BJ (cell line): ENCODE measurements at regions not wholly inside any gene's neighbourhood (a gene's known extent, or its start where the extent isn't known, plus 50 kb on each side); places are given as distances from the start of the nearest gene placed in this dataset.

ENCODE experiments used
- CTCF ChIA-PET: fragments of 350-600 bp; formaldehyde crosslinking; extraction: SDS; loops from one replicate; lab custom pipeline; 2021; ENCODE audit warnings: antibody characterized with exemption, inconsistent platforms; lab: Yijun Ruan, JAX
- POLR2A ChIA-PET: fragments of 300-600 bp; sonication (Branson Sonifier 250); formaldehyde crosslinking; extraction: SDS; loops from one replicate; lab custom pipeline; 2021; ENCODE audit warnings: antibody characterized with exemption; lab: Charles Lee
- DNase-seq: peaks from one replicate; pipeline ENCODE4 v3.0.0-alpha.2; 2011; ENCODE audit warnings: low read depth
- H3K27me3 ChIP-seq: 2 replicates; pipeline ENCODE4 v1.6.0; 2011; ENCODE audit warnings: low read length; ENCODE audit not compliant: control insufficient read depth, insufficient read depth
- H3K36me3 ChIP-seq: 2 replicates; pipeline ENCODE4 v1.5.1; 2011; ENCODE audit warnings: low read length; ENCODE audit not compliant: control insufficient read depth, insufficient read depth
- H3K4me3 ChIP-seq: 2 replicates; pipeline ENCODE4 v1.5.1; 2011; ENCODE audit warnings: low read depth, mild to moderate bottlenecking, control low read depth, low read length
- TF ChIP-seq, protein P1 (sequence below): IDR thresholded peaks from 2 replicates; pipeline ENCODE4 v1.5.1; 2011; ENCODE audit warnings: low read depth, mild to moderate bottlenecking, control low read depth, inconsistent platforms, low read length, moderate library complexity; ENCODE audit not compliant: insufficient read depth

- H3K36me3 ChIP-seq = no peaks in the 10 kb centered on the region
- TF ChIP-seq, protein P1, sequence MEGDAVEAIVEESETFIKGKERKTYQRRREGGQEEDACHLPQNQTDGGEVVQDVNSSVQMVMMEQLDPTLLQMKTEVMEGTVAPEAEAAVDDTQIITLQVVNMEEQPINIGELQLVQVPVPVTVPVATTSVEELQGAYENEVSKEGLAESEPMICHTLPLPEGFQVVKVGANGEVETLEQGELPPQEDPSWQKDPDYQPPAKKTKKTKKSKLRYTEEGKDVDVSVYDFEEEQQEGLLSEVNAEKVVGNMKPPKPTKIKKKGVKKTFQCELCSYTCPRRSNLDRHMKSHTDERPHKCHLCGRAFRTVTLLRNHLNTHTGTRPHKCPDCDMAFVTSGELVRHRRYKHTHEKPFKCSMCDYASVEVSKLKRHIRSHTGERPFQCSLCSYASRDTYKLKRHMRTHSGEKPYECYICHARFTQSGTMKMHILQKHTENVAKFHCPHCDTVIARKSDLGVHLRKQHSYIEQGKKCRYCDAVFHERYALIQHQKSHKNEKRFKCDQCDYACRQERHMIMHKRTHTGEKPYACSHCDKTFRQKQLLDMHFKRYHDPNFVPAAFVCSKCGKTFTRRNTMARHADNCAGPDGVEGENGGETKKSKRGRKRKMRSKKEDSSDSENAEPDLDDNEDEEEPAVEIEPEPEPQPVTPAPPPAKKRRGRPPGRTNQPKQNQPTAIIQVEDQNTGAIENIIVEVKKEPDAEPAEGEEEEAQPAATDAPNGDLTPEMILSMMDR = no peak
- H3K4me3 ChIP-seq = no peak overlapping the region
- H3K27me3 ChIP-seq = no peaks in the 10 kb centered on the region
- ChIA-PET POLR2A (no interaction called here), CTCF (interaction anchor here (0.5 kb wide), 1 partner anchor 156 kb away, joined by 3 read pairs; no protein-coding TSS in a partner anchor)
- DNase-seq = no peak
These were observed 1700.5 kb upstream of the TMEFF2 start for GRCh38 chr2:193895226-193895625.

DNA sequence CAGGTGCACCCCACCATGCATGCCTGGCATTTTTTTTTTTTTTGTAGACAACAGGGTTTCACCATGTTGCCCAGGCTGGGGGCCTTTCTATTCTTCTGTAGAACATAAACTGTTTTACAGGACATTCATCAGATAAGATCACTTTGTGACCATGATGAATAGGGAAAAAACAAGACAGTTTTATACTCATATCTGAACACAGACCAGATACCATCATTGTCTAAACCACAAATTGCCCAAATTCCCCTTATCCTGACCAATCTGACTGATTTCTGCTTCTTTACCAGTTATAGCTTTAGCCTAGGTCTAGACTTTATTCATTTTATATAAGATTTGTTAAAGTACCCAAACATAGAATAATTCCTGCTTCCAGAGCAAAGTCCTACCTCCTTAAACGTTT lies 1699.3 kb upstream of the TMEFF2 start:
- H3K36me3 ChIP-seq = no peaks in the 10 kb centered on the region
- TF ChIP-seq, protein P1 = no peak
- ChIA-PET POLR2A (no interaction called here), CTCF (no interaction called here)
- no peaks in the 10 kb centered on the region for H3K27me3 ChIP-seq
- no peak overlapping the region for H3K4me3 ChIP-seq
- no peak for DNase-seq

GRCh38 chr2:193891023-193891422 lies 1696.3 kb upstream of the TMEFF2 start:
- no peak for DNase-seq
- Histone ChIP-seq H3K36me3 (no peaks in the 10 kb centered on the region), H3K4me3 (no peak overlapping the region), H3K27me3 (no peaks in the 10 kb centered on the region)
- CTCF ChIA-PET = no interaction called here
- POLR2A ChIA-PET = no interaction called here
- TF ChIP-seq, protein P1 = no peak

DNA sequence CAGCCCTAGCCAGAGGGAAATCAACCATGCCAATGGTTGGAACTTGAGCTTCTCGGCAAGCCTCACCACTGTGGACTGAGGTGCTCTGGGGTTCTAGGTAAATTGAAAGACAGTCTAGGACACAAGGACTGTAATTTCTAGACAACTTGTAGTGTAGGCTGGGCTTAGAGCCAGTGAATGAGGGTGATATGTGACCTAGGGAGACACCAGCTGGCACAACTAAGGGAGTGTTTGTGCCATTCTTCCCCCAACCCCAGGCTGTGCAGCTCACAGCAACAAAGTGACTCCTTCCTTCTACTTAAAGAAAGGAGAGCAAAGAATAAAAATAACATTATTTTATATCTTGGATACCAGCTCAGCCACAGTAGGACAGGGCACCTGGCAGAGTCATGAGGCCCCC lies 1690.7 kb upstream of the TMEFF2 start:
- ChIA-PET CTCF (no interaction called here), POLR2A (no interaction called here)

GRCh38 chr2:193883820-193884219 lies 1689.1 kb upstream of the TMEFF2 start:
- ChIA-PET CTCF (no interaction called here), POLR2A (no interaction called here)

More for the DNA sequence above, 1690.7 kb upstream of the TMEFF2 start:
- Histone ChIP-seq H3K4me3 (no peak overlapping the region), H3K27me3 (no peaks in the 10 kb centered on the region), H3K36me3 (no peaks in the 10 kb centered on the region)
- TF ChIP-seq, protein P1 = no peak
- DNase-seq = no peak

More at GRCh38 chr2:193883820-193884219, 1689.1 kb upstream of the TMEFF2 start:
- Histone ChIP-seq H3K27me3 (no peaks in the 10 kb centered on the region), H3K4me3 (no peak overlapping the region), H3K36me3 (no peaks in the 10 kb centered on the region)
- DNase-seq = no peak
- TF ChIP-seq, protein P1 = no peak
